ENCODE measurements at regions not wholly inside any gene's neighbourhood (a gene's known extent, or its start where the extent isn't known, plus 50 kb on each side); places are given as distances from the start of the nearest gene placed in this dataset.
"Not testable (repeated sequence)": the region's sequence is repeated elsewhere in the genome, so short reads cannot be mapped to it uniquely, and the experiment has no call there.

DNA sequence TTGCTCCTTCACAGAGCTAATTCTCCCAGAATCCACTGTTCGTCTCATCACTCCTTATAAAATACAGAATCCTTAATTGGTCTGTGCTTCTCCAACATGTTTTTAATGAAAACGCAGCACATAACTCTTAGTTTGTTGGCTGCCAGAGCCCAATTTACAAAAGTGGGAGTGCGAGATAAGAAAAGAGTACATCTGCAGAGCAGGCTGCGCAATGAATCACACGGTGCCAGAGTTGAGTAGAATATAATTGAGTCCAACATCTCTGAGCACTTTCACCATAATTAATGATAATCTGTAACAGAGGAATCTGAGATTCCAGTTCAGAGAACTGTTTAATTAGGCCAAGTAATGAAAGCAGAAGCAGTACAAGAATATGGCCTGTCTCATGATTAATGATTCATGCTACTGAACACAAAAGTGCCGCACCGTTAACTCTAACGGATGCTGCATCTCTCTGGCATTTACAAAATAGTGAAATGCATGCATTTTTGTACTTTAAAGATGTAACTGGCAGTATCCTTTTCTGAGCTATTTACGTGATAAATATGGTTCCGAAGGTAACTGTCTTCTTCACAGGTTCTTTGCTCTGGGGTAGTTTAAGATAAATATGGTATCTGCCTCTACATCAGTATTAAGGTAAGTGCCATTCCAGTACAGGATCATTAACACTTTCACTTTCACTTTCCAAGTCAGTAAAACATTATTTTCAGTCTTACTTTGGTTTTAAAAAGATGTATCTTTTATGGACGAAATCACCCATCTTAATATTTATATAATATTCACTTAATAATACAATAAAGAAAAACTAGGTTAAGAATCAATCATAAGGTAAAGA is 785.6 kb downstream of the NR4A2 start:
- peak in 2 of 51 donors; percentile 3 to 9 for DNase-seq

DNA sequence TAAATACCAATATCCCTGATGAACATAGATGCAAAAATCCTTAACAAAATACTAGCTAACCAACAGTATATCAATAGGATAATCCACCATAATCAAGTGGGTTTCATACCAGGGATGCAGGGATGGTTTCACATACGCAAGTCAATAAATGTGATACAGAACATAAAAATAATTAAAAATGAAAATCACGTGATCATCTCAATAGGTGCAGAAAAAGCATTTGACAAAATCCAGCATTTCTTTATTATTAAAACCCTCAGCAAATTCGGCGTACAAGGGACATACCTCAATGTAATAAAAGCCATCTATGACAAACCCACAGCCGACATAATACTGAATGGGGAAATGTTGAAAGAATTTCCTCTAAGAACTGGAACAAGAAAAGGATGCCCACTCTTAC is 793.5 kb downstream of the NR4A2 start:
- not testable (repeated sequence) for DNase-seq

DNA sequence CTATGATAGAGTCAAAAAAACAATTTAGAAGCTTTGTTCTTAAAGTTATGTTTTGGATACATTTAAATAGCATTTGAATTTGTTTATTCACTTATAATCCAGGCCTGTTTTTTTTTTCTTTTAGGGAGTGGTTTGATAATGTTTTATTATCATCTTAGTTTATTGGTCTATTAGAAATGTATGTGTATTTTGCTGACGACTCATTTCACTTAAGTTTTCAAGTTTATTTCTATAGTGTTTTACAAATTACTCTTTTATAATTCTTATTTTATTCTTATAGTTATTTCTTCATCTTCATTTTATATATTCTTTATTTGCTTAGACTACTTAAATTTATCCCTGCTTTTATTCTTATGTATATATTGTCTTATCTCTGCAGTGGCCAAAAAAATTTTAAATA is 804.5 kb downstream of the NR4A2 start:
- no peak for DNase-seq

DNA sequence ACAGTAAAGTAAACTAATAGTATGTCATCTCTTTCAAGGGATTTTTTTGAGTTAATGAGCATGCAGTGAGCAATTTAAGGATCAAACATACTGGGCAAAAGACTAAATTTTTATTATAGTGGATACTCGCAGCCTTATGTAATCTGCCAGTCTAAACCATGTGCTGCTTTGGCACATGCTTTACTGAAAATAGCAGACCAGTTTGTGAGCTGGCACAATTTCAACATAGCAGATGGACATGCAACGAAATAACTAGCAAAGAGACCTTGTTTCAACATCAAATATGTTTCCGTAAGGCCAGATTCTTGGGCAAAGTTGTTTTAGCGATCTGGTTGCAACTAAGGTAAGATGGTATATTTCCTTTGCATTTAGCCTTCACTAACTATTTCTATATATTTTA is 807.3 kb downstream of the NR4A2 start:
- DNase-seq: no peak

DNA sequence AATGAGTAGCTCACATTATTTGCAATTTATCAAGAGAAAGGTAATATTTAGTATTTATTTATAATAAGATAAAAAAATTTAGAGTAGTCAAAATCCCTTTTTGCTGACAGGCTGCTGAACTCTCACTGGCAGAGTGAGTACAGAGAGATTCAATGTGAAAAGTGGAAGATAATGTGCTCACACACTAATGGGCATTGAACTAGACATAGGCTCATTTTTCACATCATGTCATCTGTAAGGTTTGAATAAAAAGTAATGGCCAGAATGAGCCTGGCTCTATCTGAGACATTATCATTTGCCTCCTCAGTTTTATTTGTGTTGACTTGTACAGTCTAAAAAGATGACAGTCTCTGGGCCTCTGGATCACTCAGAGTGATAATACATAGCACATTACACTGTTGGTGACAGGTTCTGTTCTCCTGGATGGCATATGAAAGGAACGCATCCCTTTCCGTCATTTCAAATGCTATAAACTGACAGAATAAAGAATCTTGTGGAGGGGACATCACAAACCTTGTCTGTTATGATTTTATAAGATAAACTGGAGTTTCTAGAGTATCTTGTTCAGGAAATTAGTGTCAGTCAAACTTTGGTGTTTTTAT is 812.9 kb downstream of the NR4A2 start:
- no peak for DNase-seq

DNA sequence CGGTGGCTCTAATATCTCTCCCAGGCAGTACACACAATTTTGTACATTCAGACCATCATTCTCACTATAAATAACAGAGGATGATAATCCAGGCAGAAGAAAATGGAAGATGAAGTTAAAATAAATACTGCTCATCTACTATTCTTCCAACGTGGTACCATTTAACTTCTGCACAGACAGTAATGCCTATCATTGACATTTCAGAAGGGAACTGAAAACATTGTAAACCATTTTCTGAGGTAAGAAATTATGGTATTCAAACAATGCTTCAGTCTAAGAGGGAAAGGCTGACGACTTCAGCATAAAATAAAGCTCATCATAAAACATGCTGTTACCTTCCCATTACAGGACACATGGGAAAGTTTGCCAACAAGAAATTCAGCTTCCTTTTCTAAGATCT is 814.4 kb downstream of the NR4A2 start:
- DNase-seq: no peak

DNA sequence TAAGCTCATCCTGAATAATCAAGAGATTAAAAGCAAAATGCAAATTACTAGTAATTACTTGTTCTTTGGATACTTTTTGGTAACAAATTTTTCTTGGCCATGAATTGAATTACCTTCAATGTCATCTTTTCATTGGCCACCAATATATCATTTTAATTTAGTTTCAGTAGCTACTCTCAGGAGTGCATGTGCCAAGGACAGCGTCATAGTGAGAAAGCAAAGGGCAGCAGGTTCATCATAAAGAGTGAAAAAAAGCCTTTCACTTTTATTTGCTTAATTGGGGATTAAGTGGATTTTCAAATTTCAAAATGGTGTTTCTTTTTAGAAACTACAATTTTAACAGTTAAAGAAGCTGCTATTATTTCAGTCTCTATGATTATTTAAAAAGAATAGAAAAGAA is 815.2 kb downstream of the NR4A2 start:
- no peak for DNase-seq

DNA sequence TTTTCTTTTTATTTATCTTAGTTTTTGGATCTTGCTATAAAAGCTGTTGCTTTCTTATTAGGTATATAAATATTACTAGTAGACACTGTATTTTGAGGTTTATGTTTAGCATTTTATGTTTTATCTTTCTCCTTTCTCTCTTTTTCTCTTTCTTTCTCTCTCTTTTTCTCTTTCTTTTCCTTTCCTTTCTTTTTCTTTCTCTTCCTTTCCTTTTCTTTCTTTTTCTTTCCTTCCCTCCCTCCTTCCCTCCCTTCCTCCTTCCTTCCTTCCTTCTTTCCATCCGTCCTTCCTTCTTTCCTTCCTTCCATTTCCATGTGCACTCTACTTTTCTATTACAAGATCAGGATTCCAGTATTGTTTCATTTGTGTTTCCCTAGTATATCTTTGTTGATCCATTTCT is 814.8 kb downstream of the KCNJ3 start:
- no peak for DNase-seq

DNA sequence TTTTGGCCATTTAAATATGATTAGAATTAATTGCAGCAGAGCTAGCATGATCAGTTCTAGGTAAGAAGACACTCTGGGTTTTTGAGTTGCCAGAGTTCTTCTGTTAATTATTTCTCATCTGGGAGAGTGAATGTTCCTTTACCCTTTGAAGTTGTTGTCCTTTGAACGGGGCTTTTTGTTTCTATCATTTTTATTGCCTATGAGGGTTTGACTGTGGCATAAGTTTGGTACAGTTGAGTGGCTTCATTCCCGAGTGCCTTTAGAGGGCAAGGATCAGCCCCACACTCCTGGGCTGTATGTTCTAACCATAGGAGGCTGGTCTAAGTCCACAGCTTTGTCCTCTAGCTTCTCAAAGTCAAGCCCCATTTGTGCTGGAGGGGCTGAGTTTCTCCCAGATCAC is 804.3 kb downstream of the KCNJ3 start:
- no peak for DNase-seq

DNA sequence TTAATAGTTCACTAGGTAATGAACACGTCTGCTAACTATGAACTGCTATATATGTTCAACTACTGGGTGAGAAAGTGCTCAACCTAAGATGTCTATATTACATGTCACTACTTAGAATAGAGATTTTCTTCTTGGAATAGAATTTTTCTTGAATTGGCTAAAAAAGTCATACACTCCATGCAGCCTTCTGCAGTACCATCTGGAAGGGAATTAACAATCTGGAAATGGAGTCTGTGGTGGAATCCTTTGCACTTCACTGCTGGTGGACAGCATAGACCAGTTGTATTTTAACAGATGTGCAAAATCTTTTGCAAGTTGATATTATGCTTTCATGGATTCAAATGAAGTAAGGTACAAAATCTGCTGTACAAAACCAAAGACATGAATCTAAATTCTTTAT is 799.6 kb downstream of the KCNJ3 start:
- DNase-seq: no peak

DNA sequence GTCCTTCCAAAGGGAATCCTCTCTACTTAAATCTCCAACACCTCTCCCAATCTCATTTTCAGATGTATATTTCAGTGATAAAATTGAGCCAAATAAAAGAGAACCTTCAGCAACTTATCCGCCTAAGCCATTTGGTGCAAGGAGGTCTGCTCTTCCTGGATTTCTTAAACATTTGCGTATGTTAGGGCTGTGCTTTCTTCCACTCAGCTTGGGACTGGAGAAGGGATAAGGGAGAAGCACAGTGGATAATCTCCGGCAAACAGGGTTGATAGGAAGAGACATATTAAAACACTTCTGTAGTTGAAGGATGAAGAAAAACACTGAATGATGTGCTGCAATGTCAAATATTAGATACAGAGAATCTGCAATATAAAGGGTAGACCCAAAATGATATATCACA is 796.2 kb downstream of the KCNJ3 start:
- DNase-seq: no peak

DNA sequence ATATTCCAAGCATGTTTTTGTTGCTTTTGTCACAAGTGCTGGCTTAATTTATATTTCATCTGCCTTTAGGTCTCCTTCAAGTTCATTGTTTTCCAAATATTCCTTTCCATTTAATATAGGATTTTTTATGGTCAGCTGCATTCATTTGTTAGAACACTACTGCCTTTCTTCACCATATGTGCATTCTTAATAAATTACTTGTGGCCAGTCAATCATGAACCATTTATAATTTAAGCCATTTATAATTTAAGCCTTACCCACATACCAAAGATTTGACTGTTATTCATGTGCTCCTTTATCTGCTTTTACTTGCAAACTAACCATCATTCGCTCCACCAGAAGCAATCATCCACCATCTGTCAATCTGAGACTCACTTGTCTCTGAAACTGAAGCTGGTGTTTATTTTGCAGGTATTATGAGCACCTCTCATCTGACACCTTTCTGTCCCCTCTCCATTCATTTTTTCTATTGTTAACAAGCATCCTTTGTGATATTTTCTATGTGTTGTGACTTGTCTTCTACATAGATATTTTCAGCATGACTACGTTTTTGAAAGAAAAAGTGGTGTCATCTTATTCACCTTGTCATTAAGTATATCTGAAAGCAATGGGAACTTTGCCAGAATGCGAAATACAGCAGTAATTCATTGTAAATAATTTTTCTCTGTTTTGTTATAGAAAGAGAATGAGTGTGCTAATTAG is 786.8 kb downstream of the KCNJ3 start:
- no peak for DNase-seq

DNA sequence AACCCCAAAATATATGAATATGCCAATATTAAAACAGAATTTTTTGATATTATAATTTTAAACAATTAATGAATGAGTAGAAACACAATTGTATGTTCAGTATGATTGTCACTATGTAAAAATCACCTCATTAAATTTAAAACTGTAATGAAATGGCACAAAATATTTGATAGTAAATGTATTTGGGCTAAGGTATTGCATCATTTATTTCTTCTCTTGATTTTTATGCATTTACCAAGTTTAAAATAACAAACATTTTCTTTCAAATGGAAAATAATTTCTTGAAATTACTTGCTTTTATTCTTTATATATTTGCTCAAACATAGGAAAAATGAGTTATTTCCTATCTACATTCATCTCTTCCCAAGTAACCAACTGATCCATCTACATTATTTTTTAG is 782.6 kb downstream of the KCNJ3 start:
- DNase-seq: no peak

DNA sequence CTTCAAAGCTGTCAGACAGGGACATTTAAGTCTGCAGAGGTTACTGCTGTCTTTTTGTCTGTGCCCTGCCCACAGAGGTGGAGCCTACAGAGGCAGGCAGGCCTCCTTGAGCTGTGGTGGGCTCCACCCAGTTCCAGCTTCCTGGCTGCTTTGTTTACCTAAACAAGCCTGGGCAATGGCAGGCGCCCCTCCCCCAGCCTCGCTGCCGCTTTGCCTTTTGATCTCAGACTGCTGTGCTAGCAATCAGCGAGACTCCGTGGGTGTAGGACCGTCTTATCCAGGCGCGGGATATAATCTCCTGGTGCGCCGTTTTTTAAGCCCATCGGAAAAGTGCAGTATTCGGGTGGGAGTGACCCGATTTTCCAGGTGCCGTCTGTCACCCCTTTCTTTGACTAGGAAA is 773.5 kb downstream of the KCNJ3 start:
- not testable (repeated sequence) for DNase-seq

DNA sequence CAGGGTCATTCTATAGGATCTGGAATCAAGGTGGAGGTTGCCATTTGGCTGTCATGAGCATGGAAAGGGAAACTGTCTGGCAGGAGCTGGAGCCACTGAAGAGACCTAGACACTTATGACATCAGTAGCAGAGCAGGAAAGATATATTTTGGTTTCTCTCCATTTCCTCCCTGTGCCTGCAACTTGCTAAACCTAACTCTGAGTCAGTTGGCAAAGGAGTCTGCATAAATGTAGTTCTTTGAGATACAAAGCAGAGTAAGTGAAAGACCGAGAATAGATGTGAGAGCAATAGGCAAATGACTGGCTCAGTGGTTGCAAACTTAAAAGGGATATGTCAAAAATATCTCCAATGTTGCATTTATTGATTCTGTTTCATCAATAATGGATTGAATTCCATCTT is 757.7 kb downstream of the KCNJ3 start:
- peak in 1 of 51 donors; percentile 0 for DNase-seq

DNA sequence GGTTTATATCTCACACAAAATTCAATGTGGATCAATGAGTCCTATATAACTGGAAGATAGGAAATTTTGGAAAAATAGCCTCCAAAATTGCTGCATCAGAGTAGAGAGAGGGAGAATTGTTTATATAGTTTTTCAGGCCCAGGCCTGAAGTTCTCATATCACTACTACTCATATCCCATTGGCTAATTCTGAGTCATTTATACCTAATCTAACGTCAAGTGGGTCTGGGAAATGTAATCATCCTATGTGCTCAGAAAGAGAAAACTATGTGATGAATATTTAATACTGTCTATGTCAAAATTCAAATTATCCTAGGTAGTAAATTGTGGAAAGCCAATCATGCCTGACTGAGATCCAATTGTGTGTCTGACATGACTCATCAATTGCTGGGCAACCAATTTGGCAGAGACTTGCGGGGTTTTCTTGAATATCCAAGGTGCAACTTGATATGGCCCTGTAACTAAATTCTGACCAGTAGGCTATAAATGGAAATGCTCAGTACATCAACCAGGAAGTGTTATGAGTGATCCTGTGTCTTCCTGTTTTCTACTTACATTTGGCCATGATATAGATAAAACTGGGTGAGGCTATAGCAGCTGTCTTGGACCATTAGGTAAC is 744.4 kb downstream of the KCNJ3 start:
- no peak for DNase-seq

DNA sequence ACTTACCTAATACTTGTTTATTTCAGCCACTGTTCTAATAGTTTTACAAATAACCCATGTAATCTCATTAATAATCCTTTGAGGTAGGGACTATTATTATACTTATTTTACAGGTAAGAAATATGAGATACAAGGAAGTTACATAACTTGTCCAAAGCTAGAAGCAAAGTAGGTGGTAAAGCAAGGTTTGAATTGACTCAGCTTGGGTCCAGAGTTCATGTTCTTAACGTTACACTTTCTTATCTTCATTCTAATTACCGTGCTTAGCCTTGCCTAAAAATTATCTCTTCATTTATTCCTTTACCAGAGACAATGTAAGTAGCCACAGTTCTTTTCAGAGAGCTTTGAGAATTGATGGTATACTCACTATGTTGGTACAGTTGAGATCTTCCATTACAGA is 743.6 kb downstream of the KCNJ3 start:
- DNase-seq: no peak

DNA sequence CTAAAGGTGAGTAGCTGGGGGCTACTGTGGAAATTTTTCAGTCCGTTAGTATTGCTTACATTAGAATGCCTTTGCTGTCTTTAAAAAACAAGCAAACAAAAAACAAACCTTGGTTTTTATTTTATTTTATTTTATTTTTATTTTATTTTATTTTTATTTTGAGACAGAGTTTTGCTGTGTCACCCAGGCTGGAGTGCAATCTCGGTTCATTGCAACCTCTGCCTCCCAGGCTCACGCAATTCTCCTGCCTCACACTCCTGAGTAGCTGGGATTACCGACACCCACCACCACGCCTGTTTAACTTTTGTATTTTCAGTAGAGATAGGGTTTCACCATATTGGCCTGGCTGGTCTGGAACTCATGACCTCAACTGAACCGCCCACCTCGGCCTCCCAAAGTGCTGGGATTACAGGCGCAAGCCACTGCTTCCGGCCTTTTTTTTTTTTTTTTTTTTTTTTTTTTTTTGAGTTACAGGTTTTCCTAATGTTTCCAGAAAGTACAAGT is 732.6 kb downstream of the KCNJ3 start:
- no peak for DNase-seq

DNA sequence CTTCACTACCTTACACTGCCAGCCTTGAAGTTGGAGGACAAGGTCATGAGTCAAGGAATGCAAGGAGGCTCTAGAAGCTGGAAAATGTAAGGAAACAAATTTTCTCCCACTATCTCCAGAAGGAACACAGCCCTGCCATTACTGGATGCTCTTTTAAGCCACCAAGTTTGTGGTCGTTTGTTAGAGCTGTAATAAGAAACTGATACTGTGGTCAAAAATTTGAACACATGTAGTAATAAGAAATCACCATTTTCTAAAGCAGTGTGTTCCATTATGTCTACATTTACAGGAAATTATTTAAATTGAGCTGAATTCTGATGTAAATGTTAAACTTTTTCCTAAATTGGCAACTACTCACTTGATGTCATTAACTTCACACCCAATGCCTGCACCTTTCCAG is 729.0 kb downstream of the KCNJ3 start:
- DNase-seq: no peak

DNA sequence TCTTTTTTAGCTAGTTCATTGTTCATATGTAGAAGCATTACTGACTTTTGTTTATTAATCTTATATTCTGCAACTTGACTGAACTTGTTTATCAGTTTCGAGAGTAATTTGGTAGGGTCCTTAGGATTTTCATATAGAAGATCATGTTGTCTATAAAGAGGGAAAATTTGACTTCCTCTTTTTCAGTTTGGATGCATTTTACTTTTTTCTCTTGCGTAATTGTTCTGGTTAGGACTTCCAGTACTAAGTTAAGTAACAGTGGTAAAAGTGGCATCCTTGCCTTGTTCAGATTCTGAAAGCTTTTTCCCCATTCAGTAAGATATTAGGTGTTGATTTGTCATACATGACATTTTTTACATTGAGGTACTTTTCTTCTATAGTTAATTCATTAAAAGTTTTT is 726.0 kb downstream of the KCNJ3 start:
- DNase-seq: no peak

DNA sequence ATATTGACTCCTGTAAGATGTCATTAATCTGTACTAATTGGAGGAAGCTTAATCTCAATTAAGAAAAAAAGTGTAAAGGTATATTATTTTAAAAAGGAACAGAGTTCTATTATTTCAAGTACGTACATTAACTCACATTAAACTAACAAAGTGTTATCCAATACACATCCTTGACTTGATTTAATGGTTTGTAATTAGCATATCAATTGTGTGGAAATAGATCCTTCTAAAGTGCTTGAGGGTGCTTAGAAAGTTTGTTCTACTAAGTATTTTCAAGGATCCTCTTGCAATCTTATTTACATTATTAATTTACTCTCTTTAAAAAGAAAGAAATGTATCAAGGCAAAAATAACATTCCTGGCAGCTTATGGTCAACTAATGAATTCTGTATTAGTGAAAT is 720.3 kb downstream of the KCNJ3 start:
- DNase-seq: no peak

DNA sequence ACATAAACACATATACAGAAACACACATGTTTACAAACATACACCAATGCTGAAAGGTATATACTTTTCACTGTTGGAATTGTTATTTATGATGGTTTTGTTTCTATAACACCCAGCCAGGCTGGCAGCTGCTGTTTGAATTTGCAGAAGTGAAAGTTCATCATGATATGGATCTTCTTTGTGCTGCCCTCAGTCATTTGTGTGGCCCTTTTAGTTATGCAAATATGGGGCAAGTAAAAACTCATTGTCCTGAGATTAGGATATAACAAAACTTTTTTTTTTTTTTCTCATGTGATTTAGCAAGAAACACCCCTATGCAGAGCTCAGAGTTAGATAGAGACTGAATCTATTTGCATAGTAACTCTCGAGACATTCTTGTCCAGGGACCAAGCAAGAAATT is 714.1 kb downstream of the KCNJ3 start:
- no peak for DNase-seq

Measured in hypothalamus (tissue), 51 donors.